SU-DHL-6 (cell line): ENCODE measurements at regions not wholly inside any gene's neighbourhood (a gene's known extent, or its start where the extent isn't known, plus 50 kb on each side); places are given as distances from the start of the nearest gene placed in this dataset.

Experiments
- H2AFZ ChIP-seq: fragments of 200-600 bp; sonication (generic); 2 replicates; pipeline ENCODE4 v1.6.1; 2014; ENCODE audit warnings: low read depth, mild to moderate bottlenecking, moderate library complexity, mixed read lengths, antibody characterized with exemption, low read length; ENCODE audit not compliant: severe bottlenecking
- H3F3A ChIP-seq: fragments of 200-600 bp; shearing (Covaris generic); 2 replicates; pipeline ENCODE4 v1.6.0; 2016; ENCODE audit warnings: antibody characterized with exemption, mild to moderate bottlenecking; ENCODE audit not compliant: insufficient read depth
- H3K27ac ChIP-seq: fragments of 200-600 bp; sonication (generic); 2 replicates; pipeline ENCODE4 v1.5.1; 2016; ENCODE audit warnings: low read depth, mild to moderate bottlenecking, low read length, moderate library complexity, mixed read lengths
- H3K27me3 ChIP-seq: fragments of 200-600 bp; sonication (generic), shearing (Covaris generic); 2 replicates; pipeline ENCODE4 v1.6.0; 2014; ENCODE audit warnings: mild to moderate bottlenecking, low read length
- H3K36me3 ChIP-seq: fragments of 200-600 bp; sonication (generic); 2 replicates; pipeline ENCODE4 v1.6.1; 2014; ENCODE audit warnings: mild to moderate bottlenecking, low read length, mixed read lengths
- H3K4me2 ChIP-seq: fragments of 300-600, 200-600 bp; shearing (Covaris generic), sonication (generic); 2 replicates; pipeline ENCODE4 v1.6.0; 2014; ENCODE audit warnings: low read length, low read depth, mild to moderate bottlenecking; ENCODE audit not compliant: poor library complexity, severe bottlenecking
- H3K4me3 ChIP-seq: fragments of 200-600 bp; sonication (generic); 2 replicates; pipeline ENCODE4 v1.5.1; 2014; ENCODE audit warnings: antibody characterized with exemption, low read length, mild to moderate bottlenecking, mixed read lengths; ENCODE audit not compliant: insufficient read depth, poor library complexity, severe bottlenecking
- H3K79me2 ChIP-seq: fragments of 200-600 bp; sonication (generic); 2 replicates; pipeline ENCODE4 v1.6.1; 2014; ENCODE audit warnings: mild to moderate bottlenecking, low read length, moderate library complexity; ENCODE audit not compliant: insufficient read depth
- H3K9ac ChIP-seq: fragments of 200-600 bp; sonication (generic); 2 replicates; pipeline ENCODE4 v1.7.0; 2014; ENCODE audit warnings: mild to moderate bottlenecking, low read length
- H3K9me2 ChIP-seq: fragments of 200-600 bp; sonication (generic); replicated peaks from 2 replicates; pipeline ENCODE4 v1.6.1; 2014; ENCODE audit warnings: low read length; ENCODE audit not compliant: insufficient read depth
- H3K9me3 ChIP-seq: fragments of 200-600 bp; sonication (generic); 2 replicates; pipeline ENCODE4 v1.6.1; 2014; ENCODE audit warnings: low read length, mixed read lengths; ENCODE audit not compliant: insufficient read depth
- H4K20me1 ChIP-seq: fragments of 200-600 bp; sonication (generic); 2 replicates; pipeline ENCODE4 v1.6.1; 2014; ENCODE audit warnings: low read depth, mild to moderate bottlenecking, antibody characterized with exemption, low read length, moderate library complexity, mixed read lengths
- CTCF ChIP-seq: fragments of 200-600 bp; sonication (generic); IDR thresholded peaks from one replicate; pipeline ENCODE4 v1.5.1; 2017; ENCODE audit warnings: antibody characterized with exemption, mild to moderate bottlenecking, low read length, moderate library complexity; ENCODE audit not compliant: insufficient read depth, poor library complexity, severe bottlenecking
- EZH2phosphoT487 ChIP-seq: fragments of 200-600 bp; sonication (generic), shearing (Covaris generic); conservative IDR thresholded peaks from 2 replicates; pipeline ENCODE4 v1.6.1; 2018; ENCODE audit warnings: mild to moderate bottlenecking, antibody characterized with exemption, low read length, moderate library complexity, mixed read lengths

- Histone ChIP-seq H4K20me1 (no peaks in the 10 kb centered on the region), H3K9ac (no peak overlapping the region), H2AFZ (no peak overlapping the region), H3K36me3 (no peaks in the 10 kb centered on the region), H3F3A (no peaks in the 10 kb centered on the region), H3K27me3 (no peaks in the 10 kb centered on the region), H3K4me2 (no peak overlapping the region), H3K27ac (no peak overlapping the region), H3K79me2 (no peaks in the 10 kb centered on the region), H3K4me3 (no peak overlapping the region), H3K9me2 (no peaks in the 10 kb centered on the region), H3K9me3 (no peaks in the 10 kb centered on the region)
- TF ChIP-seq CTCF = no peak
- TF ChIP-seq EZH2phosphoT487 = no peak
Observed at GRCh38 chr12:92275443-92276154, 130.0 kb upstream of the BTG1 start.

- Histone ChIP-seq H3K9ac (no peak overlapping the region), H3K27ac (no peak overlapping the region), H3K79me2 (no peaks in the 10 kb centered on the region), H2AFZ (no peak overlapping the region), H3K9me2 (no peaks in the 10 kb centered on the region), H3K27me3 (no peaks in the 10 kb centered on the region), H3K4me3 (no peak overlapping the region), H3K9me3 (no peaks in the 10 kb centered on the region), H3K4me2 (no peak overlapping the region), H3K36me3 (no peaks in the 10 kb centered on the region), H4K20me1 (no peaks in the 10 kb centered on the region), H3F3A (no peaks in the 10 kb centered on the region)
- TF ChIP-seq CTCF (no peak), EZH2phosphoT487 (no peak)
Observed at GRCh38 chr12:92273076-92273475, 127.4 kb upstream of the BTG1 start.

DNA sequence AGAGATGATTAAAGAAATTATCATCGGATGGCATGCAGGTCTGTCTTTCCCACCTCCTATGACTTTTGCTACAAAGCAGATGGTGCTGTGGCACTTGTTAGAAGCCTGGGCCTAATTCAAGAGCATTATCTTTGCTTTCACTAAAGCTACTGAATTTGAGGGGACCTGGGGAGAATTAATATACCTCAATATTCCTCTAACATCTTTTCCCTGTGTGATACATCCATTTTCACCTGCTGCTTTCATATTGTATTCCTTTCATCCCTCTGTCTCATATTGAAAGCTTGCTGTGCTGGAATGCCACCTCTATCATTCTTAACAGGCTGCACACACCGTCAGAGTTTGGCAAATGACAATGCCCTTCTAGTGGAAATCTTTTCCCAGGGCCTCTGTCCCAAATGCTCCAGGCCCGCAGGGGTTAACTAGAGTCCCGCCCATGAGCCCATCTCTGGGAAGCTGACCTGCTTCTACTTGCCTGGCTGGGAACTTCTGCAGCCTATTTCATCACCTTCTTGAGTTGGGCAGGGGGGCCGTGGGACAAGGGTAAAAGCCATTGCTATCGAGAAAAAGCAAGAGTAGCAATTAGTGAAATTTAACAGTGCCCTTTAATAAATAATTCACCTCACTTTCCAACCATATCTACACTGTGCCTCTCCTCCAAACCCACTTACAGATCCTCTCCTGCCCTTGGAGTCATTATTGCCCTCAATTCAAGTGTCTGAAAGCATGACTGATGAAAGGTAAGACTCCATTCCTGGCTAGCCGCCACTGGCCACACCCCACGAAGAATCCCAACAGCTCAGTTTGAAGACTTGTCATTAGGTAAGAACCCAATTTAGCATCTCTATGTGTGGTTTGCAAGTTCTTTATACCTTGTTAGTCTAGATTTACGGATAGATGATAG, 126.7 kb upstream of the BTG1 start:
- H3K9ac ChIP-seq = no peak overlapping the region
- H3K9me2 ChIP-seq = no peaks in the 10 kb centered on the region
- no peaks in the 10 kb centered on the region for H3K27me3 ChIP-seq
- no peaks in the 10 kb centered on the region for H3F3A ChIP-seq
- H3K36me3 ChIP-seq = no peaks in the 10 kb centered on the region
- H3K79me2 ChIP-seq = no peaks in the 10 kb centered on the region
- TF ChIP-seq EZH2phosphoT487 (no peak), CTCF (no peak)
- H3K4me3 ChIP-seq = no peak overlapping the region
- H3K9me3 ChIP-seq = no peaks in the 10 kb centered on the region
- no peaks in the 10 kb centered on the region for H4K20me1 ChIP-seq
- H3K27ac ChIP-seq = no peak overlapping the region
- H3K4me2 ChIP-seq = no peak overlapping the region
- no peak overlapping the region for H2AFZ ChIP-seq
